HL-60/S4 (cell line): ENCODE measurements at regions not wholly inside any gene's neighbourhood (a gene's known extent, or its start where the extent isn't known, plus 50 kb on each side); places are given as distances from the start of the nearest gene placed in this dataset.

Source experiments
- in situ Hi-C: fragments of 300-500 bp; cut with MboI; formaldehyde crosslinking; loops from 2 replicates; pipeline ENCODE4 v1.14.3; 2022; ENCODE audit warnings: low sequenced_read_pairs

DNA sequence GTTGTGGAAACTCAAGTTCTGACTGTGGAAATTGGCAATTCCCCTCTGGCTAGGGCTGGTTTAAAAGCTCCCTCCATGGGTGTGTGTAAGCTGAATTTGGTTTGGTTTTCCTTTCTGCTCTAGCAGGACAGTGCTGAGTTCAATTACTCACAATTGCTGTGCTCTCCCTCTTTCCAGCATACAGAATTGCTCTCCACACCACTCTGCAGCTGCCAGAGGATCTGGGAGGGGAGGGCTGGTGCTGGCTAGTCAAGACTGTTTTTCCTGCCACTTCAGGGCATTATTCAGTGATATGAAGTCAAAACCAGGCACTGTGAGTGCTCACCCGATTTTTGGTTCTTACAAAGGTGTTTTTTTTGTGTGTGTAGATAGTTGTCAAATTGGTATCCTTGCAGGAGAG lies 336.9 kb upstream of the SLC24A2 start:
- in situ Hi-C loops = no loop called here

DNA sequence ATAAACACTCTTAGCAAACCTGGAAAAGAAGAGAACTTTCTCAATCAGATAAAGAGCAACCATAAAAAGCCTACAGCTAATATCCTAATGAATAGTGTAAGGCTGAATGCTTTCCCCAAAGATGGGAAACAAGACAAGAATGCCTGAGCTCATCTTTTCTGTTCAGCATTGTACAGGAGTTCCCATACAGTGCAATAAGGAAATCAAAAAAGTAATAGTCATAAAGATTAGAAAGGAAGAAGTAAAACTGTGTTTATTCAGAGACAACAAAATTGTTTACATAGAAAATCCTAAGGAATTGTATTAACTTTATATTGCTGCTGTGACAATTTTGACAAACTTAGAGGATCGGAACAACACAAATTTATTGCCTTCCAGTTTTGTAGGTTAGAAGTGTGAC lies 330.7 kb upstream of the SLC24A2 start:
- in situ Hi-C loops = no loop called here

DNA sequence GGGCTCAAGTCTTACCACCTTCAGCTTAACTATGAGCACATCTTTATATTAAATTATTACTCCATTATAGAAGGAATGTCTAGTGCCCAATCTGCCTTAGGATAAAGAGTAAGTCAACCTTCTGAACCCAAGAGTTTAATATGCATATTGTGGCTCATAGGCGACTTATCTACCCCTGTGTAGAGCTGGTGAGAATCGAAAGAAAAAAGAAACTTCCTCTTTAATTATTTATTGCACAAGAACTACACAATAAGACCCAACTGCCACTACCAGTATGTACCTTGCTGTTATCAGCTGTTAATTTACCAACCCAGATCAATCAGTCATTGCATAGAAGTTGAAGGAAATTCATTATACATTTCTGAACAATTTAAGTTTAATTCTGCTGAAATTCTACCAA lies 329.1 kb upstream of the SLC24A2 start:
- in situ Hi-C loops = no loop called here

DNA sequence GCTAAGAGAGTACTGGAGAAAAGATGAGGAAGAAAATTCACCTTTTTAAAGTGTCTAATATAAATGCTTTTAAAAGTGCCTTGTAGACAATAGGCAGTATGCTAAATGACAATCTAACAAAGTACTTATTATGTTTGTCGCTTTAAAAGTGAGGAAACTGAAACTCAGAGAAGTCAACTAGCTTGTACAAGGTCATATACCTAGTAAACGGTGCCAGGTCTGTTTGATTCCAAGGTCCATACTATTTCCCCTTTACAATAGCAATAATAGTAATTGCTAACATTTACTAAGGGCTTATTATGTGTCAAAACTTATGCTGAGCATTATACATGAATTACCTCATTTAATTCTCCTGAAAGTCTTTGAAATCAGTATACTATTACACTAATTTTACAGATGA lies 328.6 kb upstream of the SLC24A2 start:
- in situ Hi-C loops = no loop called here

DNA sequence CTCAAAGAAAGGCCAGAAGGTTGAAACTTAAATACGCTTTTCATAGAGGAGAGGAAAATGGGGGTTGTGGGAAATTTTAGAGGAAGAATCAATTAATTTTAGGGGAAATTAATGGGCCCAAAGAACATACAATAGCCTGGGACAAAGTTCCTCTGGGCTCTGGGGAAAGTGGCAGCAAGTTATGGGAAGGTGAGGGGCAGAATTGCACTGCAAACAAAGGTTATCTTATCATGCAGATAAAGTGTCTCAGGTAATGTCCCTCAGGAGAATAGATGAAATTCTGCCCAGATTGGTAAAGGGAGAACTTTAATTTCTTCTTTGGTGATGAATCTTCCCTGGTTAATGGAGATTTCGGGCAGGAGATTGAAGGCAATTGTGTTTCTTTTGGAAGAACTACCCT lies 326.1 kb upstream of the SLC24A2 start:
- in situ Hi-C loops = no loop called here

DNA sequence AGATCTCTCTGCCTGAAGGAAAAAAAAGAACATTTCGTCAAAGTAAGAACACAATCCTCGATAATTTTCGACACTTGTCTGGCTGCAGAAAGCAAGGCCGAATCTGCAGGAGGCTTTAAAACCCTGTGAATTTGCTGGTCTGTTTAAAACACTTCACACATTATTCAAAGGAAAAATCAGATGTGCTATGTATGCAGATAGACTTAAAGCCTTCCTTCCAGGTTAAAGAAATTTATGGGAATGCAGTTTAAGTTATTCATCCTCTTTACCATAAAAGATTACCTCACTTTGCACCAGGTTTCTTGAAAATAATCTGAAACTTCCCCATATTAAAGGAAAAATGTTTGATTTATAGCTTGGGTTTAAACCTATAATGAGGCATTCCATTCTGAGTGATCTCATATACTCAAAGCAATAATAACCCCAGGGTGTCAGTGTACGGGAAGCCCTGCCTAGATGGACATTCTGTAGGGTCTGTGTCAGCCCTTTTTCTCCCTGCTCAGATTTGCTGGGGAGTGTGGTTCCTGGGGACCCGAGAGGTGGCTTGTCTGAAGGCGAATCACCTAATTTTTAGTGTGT lies 323.5 kb upstream of the SLC24A2 start:
- in situ Hi-C loops = no loop called here

DNA sequence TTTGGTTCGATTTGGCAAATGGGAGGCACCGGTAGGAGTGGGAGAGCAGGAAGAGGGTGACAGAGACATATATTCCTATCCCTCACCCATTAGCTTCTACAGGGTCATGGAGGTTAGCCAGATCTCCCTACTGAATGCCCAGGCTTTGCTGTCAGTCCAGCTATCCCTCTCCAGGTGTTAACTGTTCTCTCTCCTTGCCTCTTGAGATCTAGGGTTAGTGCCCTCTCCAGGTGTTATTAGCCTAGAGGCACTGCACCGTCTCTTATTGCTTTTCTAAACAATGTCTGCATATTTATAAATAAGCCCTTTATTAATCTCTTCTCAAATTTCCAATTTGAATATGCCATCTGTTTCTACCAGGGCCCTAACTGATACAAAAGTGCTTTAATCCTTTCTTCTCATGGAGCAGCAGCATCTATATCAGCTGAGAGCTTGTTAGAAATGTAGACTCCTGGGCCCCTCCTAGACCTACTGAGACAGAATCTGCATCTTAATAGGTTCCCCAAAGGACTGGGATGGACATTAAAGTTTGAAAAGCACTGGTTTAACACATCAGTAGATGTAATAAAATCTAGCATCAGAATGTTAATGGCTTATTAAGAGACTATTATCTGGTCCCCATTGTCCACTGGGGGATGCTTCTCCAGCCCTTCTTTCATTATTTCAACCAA lies 322.5 kb upstream of the SLC24A2 start:
- in situ Hi-C loops = no loop called here

GRCh38 chr9:20095430-20096092 lies 306.7 kb upstream of the SLC24A2 start:
- in situ Hi-C loops = no loop called here

DNA sequence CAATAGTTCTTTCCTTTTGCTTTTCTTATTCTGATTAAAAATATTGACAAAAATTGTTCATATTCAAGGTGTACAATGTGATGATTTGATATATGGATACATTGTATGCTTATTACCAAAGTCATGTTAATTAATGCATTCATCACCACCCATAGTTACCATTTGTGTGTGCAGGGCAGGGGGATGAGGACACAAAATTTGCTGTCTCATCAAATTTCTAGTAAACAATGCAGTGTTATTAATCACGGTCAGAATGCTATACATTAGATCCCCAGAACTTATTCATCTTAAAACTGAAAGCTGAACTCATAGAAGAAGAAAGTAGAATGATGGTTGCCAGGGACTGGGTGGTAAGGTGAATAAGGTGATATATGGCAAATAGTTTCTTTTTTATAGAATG lies 303.7 kb upstream of the SLC24A2 start:
- in situ Hi-C loops = no loop called here

DNA sequence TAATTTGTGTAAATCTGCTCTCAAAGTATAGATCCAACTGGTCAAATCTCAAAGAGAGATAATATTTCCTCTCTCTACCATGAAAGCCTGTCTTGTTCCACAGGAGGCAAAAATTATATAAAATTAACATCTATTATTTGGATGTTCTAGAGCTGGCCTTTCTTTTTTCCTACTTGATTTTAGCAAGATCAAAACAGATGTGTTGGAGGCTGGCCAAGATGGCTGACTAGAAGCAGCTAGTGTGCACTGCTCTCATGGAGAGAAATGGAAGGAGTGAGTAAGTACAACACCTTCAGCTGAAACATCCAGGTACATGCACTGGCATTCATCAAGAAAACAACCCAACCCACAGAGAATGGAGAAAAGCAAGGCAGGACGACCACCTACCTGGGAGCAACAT lies 298.6 kb upstream of the SLC24A2 start:
- in situ Hi-C loops = no loop called here

DNA sequence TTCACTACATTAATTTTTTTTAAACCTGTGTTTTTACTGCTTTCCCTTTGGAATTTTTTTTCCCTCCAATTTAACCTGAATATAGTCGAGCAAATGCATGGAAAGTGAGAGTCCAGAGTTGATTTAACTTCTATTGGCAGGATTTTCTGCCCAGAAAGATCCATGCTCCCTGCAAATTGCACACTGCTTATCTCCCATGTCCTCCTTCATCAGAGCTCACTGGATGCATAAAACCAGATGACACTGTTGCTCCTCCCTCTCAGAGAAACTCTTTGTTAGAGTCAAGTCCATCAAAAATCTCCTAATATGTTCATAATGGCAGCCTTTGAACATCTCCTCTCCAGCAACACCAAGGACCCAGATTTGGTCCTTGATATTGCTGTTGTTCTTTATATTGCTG lies 297.0 kb upstream of the SLC24A2 start:
- in situ Hi-C loops = no loop called here

GRCh38 chr9:20084125-20084524 lies 295.3 kb upstream of the SLC24A2 start:
- in situ Hi-C loops = no loop called here

GRCh38 chr9:20083390-20083789 lies 294.6 kb upstream of the SLC24A2 start:
- in situ Hi-C loops = no loop called here

DNA sequence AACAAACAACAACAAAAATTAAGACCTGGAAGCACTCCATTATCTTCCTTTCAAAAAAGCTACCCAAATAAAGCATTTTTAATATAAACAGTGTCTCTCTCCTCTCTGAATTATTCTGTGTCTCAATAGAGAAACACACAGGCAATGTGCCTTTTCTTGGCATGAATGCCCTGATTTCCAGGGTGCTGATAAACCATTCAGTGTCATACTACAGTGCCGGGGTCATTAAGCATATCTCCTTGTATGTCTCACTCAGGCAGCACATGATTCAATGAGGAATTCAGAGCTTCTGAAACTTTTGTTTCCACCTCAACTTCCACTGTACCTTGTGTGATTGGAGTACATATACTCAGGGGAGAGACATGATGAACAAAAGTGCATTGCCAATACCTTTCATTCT lies 294.0 kb upstream of the SLC24A2 start:
- in situ Hi-C loops = no loop called here

- in situ Hi-C loops = no loop called here
Observed at GRCh38 chr9:20082406-20082805, 293.6 kb upstream of the SLC24A2 start.

DNA sequence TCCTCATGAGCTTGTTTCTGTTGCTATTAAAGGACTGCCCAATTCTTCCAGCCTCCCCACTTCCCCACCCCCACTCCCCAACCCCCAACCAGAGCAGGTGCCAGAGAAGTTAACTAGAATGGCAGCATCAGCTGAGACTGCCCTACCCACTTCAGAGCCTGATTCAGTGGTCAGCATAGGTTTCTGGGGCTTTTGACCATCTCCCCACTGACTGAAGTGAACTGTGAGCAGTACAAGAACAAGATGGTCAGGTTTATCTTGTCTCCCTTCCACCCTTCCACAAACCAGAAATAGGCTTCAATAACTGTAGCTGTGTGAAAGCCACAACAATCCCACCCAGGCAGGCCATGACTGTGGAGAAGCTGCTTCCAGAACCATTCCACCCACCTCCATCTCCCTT lies 289.4 kb upstream of the SLC24A2 start:
- in situ Hi-C loops = no loop called here

DNA sequence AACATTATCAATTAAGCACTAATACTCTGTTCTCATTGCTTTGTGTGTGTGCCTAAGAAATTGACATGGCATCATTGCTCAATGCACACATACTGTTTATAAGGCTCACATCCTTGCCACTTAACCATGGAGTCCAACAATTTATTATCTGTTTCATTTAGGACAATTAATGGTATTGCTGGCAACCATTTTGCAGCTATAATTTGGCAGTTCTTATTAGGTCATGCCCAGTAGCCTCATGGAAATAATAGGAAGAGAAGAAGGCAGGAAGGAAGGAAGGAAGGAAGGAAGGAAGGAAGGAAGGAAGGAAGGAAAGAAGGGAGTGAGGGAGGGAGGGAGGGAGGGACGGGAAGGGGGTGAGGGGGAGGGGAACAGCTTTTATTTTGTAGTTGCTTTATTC lies 285.5 kb upstream of the SLC24A2 start:
- in situ Hi-C loops = no loop called here

DNA sequence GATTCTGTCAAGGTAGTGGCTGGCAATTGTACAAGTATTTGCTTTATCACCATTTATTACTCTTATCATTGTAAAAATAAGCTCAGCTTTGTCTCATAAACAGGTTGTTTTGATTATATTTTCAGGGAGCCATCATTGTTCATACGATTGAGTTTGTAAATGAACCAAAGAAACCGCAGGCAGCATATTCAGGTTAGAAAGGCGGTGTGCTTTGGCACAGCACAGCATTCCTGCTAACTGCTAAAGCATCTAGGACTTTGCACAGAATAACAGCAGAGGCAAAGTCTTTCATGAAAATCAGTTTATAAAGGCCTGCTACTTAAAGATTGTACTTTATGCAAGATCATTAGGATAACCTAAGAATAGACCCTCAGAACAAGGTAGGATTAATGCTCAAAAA lies 281.5 kb upstream of the SLC24A2 start:
- in situ Hi-C loops = no loop called here

- in situ Hi-C loops = no loop called here
Observed at GRCh38 chr9:20065796-20066700, 277.2 kb upstream of the SLC24A2 start.

- in situ Hi-C loops = no loop called here
Observed at GRCh38 chr9:20065046-20065445, 276.2 kb upstream of the SLC24A2 start.

GRCh38 chr9:20054734-20055133 lies 265.9 kb upstream of the SLC24A2 start:
- in situ Hi-C loops = no loop called here

DNA sequence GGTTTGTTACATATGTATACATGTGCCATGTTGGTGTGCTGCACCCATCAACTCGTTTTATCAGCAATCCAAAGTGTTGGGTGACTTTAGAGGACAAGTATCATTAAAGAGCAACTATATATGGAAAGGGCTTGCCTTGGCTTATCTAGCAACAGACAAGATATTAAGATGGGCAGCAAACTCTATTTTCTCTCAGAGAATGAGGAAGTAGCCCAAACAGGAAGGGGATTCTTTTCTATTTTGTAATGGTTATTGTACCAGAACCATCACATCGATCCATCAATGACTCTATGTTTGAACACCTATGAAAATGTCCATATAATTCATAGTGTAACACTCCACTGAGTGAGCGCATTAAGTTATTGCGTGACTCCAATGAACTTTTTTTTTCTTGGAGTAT lies 260.1 kb upstream of the SLC24A2 start:
- in situ Hi-C loops = no loop called here
